K562 (cell line): ENCODE measurements at regions not wholly inside any gene's neighbourhood (a gene's known extent, or its start where the extent isn't known, plus 50 kb on each side); places are given as distances from the start of the nearest gene placed in this dataset.

Source experiments
- ATAC-seq: fragments of 200-7000 bp; cut with Tn5 transposase; 3 replicates; pipeline ENCODE4 v1.9.1; 2020; ENCODE audit warnings: moderate library complexity
- BruUV-seq: library from RNA; stranded (reverse); fragments of 400-500 nt; replicated peaks from 2 replicates; lab custom pipeline; 2021; lab: Mats Ljungman, UMichigan
- CTCF ChIA-PET: fragments of 300-600 bp; formaldehyde crosslinking; extraction: SDS; loops from one replicate; lab custom pipeline; 2021; ENCODE audit warnings: low intra/inter-chr PET ratio; lab: Yijun Ruan, JAX
- POLR2A ChIA-PET: fragments of 300-600, 350-650 bp; sonication (Branson Sonifier 250); formaldehyde crosslinking; extraction: SDS; loops from one replicate; lab custom pipeline; 2021; ENCODE audit warnings: antibody characterized with exemption, inconsistent platforms; lab: Yijun Ruan, JAX
- DNase-seq, 4 experiments: peaks; one replicate each; pipeline versions ENCODE4 v3.0.0 to v3.0.0-alpha.2; 2011 to 2018; ENCODE audit warnings: low spot score in 3 of 4, mixed read lengths in 3 of 4; ENCODE audit errors: extremely low read depth in 1 of 4
- FAIRE-seq: peaks from 2 replicates; lab custom pipeline; 2011; peaks lifted over from hg19 to GRCh38; lab: Jason Lieb, UNC
- H2AFZ ChIP-seq: 2 replicates; pipeline ENCODE4 v1.6.0; 2011; ENCODE audit warnings: low read depth, low read length, control low read depth, inconsistent platforms
- H3K27ac ChIP-seq: fragments of 200-600 bp; 3 replicates; pipeline ENCODE4 v1.8.0; 2011; ENCODE audit warnings: low read depth, mild to moderate bottlenecking, control low read depth, inconsistent platforms, low read length, moderate library complexity, mixed read lengths; ENCODE audit errors: extremely low read depth
- H3K27me3 ChIP-seq, 2 experiments: fragments of 300-600 bp in 1 of 2; 2 replicates in 1 of 2; 3 replicates in 1 of 2; pipeline versions ENCODE4 v1.6.0 to v1.8.0; 2011; ENCODE audit warnings: inconsistent platforms in 2 of 2, low read length in 2 of 2, mild to moderate bottlenecking in 1 of 2, mixed read lengths in 1 of 2, moderate library complexity in 1 of 2; ENCODE audit not compliant: control insufficient read depth in 2 of 2, insufficient read depth in 2 of 2
- H3K36me3 ChIP-seq: fragments of 300-600 bp; 3 replicates; pipeline ENCODE4 v1.8.0; 2011; ENCODE audit warnings: mild to moderate bottlenecking, low read length, inconsistent platforms; ENCODE audit not compliant: control insufficient read depth, insufficient read depth
- H3K4me1 ChIP-seq, 2 experiments: fragments of 200-600 bp in 1 of 2; replicated peaks in 1 of 2; 2 replicates in 1 of 2; 3 replicates in 1 of 2; pipeline versions ENCODE4 v1.5.1 to v1.8.0; 2011; ENCODE audit warnings: inconsistent platforms in 2 of 2, low read length in 2 of 2, mild to moderate bottlenecking in 1 of 2, mixed read lengths in 1 of 2, moderate library complexity in 1 of 2; ENCODE audit not compliant: control insufficient read depth in 2 of 2, insufficient read depth in 2 of 2
- H3K4me2 ChIP-seq: 2 replicates; pipeline ENCODE4 v1.6.1; 2011; ENCODE audit warnings: low read length, control low read depth, inconsistent platforms, mixed read lengths; ENCODE audit not compliant: insufficient read depth
- H3K4me3 ChIP-seq: fragments of 200-600 bp; sonication (generic), shearing (Covaris generic); 2 replicates; pipeline ENCODE4 v1.5.1; 2016; ENCODE audit warnings: control low read depth, inconsistent platforms
- H3K79me2 ChIP-seq: fragments of 200-600 bp; 3 replicates; pipeline ENCODE4 v1.8.0; 2011; ENCODE audit warnings: low read length, inconsistent platforms; ENCODE audit not compliant: control insufficient read depth, insufficient read depth
- H3K9ac ChIP-seq, 2 experiments: 2 replicates each; pipeline versions ENCODE4 v1.6.0 to v1.6.1; 2011; ENCODE audit warnings: low read depth in 2 of 2, low read length in 2 of 2, control low read depth in 1 of 2, inconsistent platforms in 1 of 2, mild to moderate bottlenecking in 1 of 2, mixed read lengths in 1 of 2; ENCODE audit not compliant: insufficient read depth in 1 of 2
- H3K9me1 ChIP-seq: one replicate; pipeline ENCODE4 v1.6.0; 2011; ENCODE audit warnings: inconsistent platforms, mild to moderate bottlenecking, low read length, moderate library complexity; ENCODE audit not compliant: control insufficient read depth, insufficient read depth
- H3K9me3 ChIP-seq: replicated peaks from 2 replicates; pipeline ENCODE4 v1.5.1; 2011; ENCODE audit warnings: low read depth, low read length, inconsistent platforms; ENCODE audit not compliant: control insufficient read depth, insufficient read depth
- H4K20me1 ChIP-seq: replicated peaks from 2 replicates; pipeline ENCODE4 v1.6.1; 2011; ENCODE audit warnings: low read length, inconsistent platforms, mixed read lengths; ENCODE audit not compliant: control insufficient read depth, insufficient read depth
- BRCA1 ChIP-seq, 2 experiments: fragments of 450-650 bp in 1 of 2; sonication (generic) in 1 of 2; formaldehyde crosslinking in 1 of 2; IDR thresholded peaks; 2 replicates each; pipeline versions ENCODE4 v1.5.0 to v1.6.1; 2017 to 2020; ENCODE audit warnings: mild to moderate bottlenecking in 1 of 2, missing genetic modification reagents in 1 of 2
- CHD7 ChIP-seq: fragments of 200-600 bp; sonication (generic); IDR thresholded peaks from one replicate; pipeline ENCODE4 v1.6.1; 2012; ENCODE audit warnings: mild to moderate bottlenecking, low read depth, low read length, inconsistent platforms
- HES1 ChIP-seq: fragments of 450-650 bp; IDR thresholded peaks from 2 replicates; pipeline ENCODE4 v1.6.1; 2016; ENCODE audit warnings: low read depth, mild to moderate bottlenecking, moderate library complexity
- MIER1 ChIP-seq: fragments of 450-650 bp; IDR thresholded peaks from 2 replicates; pipeline ENCODE4 v1.6.1; 2016; ENCODE audit warnings: antibody characterized with exemption, mild to moderate bottlenecking, low read depth
- PCBP2 ChIP-seq: fragments of 200-400 bp; formaldehyde crosslinking; IDR thresholded peaks from 2 replicates; pipeline ENCODE4 v1.6.1; 2018; ENCODE audit warnings: low read length, low read depth, mild to moderate bottlenecking, moderate library complexity; ENCODE audit not compliant: poor library complexity, severe bottlenecking
- ZHX1 ChIP-seq: fragments of 150-350 bp; conservative IDR thresholded peaks from 2 replicates; pipeline ENCODE4 v1.6.1; 2014; ENCODE audit warnings: low read length
- WGBS: fragments of 100-300 bp; shearing (Covaris generic); methylation state at CpG from one replicate; pipeline ENCODE4 v1.1.6; 2016; ENCODE audit warnings: low coverage, mixed read lengths; ENCODE audit not compliant: insufficient coverage; ENCODE audit errors: missing lambda C conversion rate; 5-methylcytosine and 5-hydroxymethylcytosine counted together
- in situ Hi-C: fragments of 300-500 bp; cut with MboI; formaldehyde crosslinking; loops from 4 replicates; pipeline ENCODE4 v1.15.0; 2018; ENCODE audit warnings: inconsistent platforms, mixed read lengths
- intact Hi-C: fragments of 100-400 bp; cut with micrococcal nuclease; formaldehyde crosslinking; loops from 2 replicates; pipeline ENCODE4 v1.14.2; 2022

- no peak overlapping the region for H3K9ac ChIP-seq
- H3K27ac ChIP-seq: no peak overlapping the region
- H2AFZ ChIP-seq: no peak overlapping the region
- ATAC-seq: no peak
- no peaks in the 10 kb centered on the region for H4K20me1 ChIP-seq
- no peaks in the 10 kb centered on the region for H3K9me1 ChIP-seq
- in situ Hi-C loops (no loop called here), intact Hi-C loops (no loop called here)
- no peaks in the 10 kb centered on the region for H3K27me3 ChIP-seq
- POLR2A ChIA-PET: no interaction called here
- H3K79me2 ChIP-seq: no peaks in the 10 kb centered on the region
- no peaks in the 10 kb centered on the region for H3K36me3 ChIP-seq
- H3K4me2 ChIP-seq: no peak overlapping the region
- H3K4me1 ChIP-seq: no peaks in the 10 kb centered on the region
- CTCF ChIA-PET: no interaction called here
- WGBS: 3% methylated on average over 6 of the region's 6 CpGs
- FAIRE-seq: no peak
- BruUV-seq: no TSS peak
- no peak for DNase-seq
- no peaks in the 10 kb centered on the region for H3K9me3 ChIP-seq
- no peak overlapping the region for H3K4me3 ChIP-seq
- no peak for TF ChIP-seq ZHX1
- TF ChIP-seq PCBP2: no peak
- no peak for TF ChIP-seq MIER1
- TF ChIP-seq HES1: no peak
- no peak for TF ChIP-seq CHD7
- no peak for TF ChIP-seq BRCA1 (IDR thresholded peaks at IDR 0.05)
- no peak for TF ChIP-seq BRCA1 (CRISPR knock-in tag; IDR thresholded peaks at IDR 0.05)
Observed at GRCh38 chr2:22902662-22903165, 482.3 kb upstream of the KLHL29 start.
